ENCODE measurements at regions not wholly inside any gene's neighbourhood (a gene's known extent, or its start where the extent isn't known, plus 50 kb on each side); places are given as distances from the start of the nearest gene placed in this dataset.

DNA sequence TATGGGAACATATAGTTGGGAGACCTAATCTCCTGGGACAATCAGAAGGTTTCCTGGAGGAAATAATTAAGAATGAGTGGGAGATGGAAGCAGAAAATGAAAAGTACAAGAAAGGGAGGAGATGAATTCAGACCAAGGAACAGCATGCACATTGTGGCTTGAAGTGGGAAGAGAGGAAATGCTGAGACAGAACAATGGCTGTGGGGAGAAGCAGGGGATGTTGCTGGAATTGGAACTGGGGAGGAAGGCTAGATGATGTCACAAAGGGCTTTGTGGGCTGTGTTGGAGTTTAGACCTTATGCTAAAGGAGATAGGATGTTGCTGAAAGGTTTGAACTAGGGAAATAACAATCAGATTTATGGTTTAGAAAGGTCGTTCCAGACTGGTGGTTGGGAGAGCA, 119.5 kb upstream of the DIPK2B start:
- H3K27ac Mint-ChIP-seq: no peak overlapping the region
- H3K36me3 Mint-ChIP-seq (ENCODE audit: low read depth): no peaks in the 10 kb centered on the region
- no peaks in the 10 kb centered on the region for H3K9me3 ChIP-seq (ENCODE audit: control insufficient read depth, low read length, poor library complexity, severe bottlenecking)
- no peak for DNase-seq
- ATAC-seq: no peak
- H3K4me3 Mint-ChIP-seq: no peak overlapping the region
- no peaks in the 10 kb centered on the region for H3K4me1 Mint-ChIP-seq
- H3K27me3 Mint-ChIP-seq: peaks cover 22% of the 10 kb centered on the region

DNA sequence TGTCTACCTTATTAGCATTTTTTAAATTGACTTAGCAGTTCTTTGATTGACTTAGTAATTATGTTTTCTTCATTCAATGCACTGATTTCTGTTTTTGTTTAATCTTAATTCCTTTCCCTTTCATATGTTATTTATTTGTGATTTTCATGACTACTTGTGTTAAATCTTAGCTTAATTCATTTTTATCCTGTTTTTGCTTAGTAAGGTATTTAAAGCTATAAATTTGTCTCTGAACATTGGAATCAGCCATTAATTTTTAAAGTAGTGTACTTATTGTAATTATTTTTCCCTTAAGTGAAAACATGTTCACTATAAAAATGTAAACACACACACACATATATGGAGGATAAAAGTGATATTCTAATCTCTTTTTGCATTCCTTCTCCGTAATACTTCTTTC, 109.1 kb upstream of the DIPK2B start:
- ATAC-seq: no peak
- DNase-seq: no peak
- Mint-ChIP-seq H3K4me3 (no peak overlapping the region), H3K4me1 (no peaks in the 10 kb centered on the region), H3K27ac (no peak overlapping the region), H3K36me3 (ENCODE audit: low read depth) (no peaks in the 10 kb centered on the region), H3K27me3 (no peaks in the 10 kb centered on the region)
- H3K9me3 ChIP-seq (ENCODE audit: control insufficient read depth, low read length, poor library complexity, severe bottlenecking): no peaks in the 10 kb centered on the region

DNA sequence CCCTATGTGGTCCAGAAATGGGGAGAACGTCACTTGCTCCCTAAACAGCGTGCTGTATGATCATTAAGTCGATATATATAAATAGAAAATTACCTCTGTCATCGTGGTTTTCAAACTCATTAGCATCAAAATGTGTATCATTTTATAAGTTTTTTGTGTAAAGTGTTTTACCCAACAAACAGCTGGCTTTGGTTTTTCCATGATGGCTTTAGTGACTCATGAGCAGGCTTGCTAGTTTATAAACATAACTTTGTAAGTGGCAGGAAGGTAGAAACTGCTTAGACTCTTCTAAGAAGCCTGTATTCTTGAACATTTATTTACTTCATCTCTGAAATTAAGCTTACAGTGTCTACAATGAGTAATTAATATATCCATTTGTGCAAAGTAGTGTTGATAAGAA, 108.4 kb upstream of the DIPK2B start:
- no peaks in the 10 kb centered on the region for H3K9me3 ChIP-seq (ENCODE audit: control insufficient read depth, low read length, poor library complexity, severe bottlenecking)
- H3K36me3 Mint-ChIP-seq (ENCODE audit: low read depth): no peaks in the 10 kb centered on the region
- no peak for ATAC-seq
- no peak overlapping the region for H3K27ac Mint-ChIP-seq
- H3K4me3 Mint-ChIP-seq: no peak overlapping the region
- no peaks in the 10 kb centered on the region for H3K27me3 Mint-ChIP-seq
- H3K4me1 Mint-ChIP-seq: no peaks in the 10 kb centered on the region
- DNase-seq: no peak

DNA sequence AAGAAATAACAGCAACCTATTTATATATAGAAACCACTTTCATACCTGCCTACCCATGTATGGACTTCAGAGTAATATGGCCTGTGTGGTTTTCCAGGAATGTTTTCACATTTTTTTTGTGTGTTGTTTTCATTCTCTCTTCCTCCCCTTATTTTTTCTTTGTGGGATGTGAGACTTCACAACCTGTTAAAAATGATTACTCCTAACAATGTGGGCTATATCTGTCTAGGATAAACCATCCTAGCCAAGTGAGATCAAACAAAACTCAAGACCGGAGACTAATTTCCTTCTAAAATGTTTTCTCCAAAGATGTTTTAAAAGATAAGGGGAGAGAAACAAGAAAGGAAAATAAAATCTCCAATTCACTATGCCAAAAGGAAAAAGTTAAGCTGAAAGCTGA, 106.1 kb upstream of the DIPK2B start:
- H3K9me3 ChIP-seq (ENCODE audit: control insufficient read depth, low read length, poor library complexity, severe bottlenecking): no peaks in the 10 kb centered on the region
- Mint-ChIP-seq H3K4me3 (no peak overlapping the region), H3K27ac (no peak overlapping the region), H3K4me1 (no peaks in the 10 kb centered on the region), H3K27me3 (no peaks in the 10 kb centered on the region), H3K36me3 (ENCODE audit: low read depth) (no peaks in the 10 kb centered on the region)
- no peak for ATAC-seq
- DNase-seq: no peak

DNA sequence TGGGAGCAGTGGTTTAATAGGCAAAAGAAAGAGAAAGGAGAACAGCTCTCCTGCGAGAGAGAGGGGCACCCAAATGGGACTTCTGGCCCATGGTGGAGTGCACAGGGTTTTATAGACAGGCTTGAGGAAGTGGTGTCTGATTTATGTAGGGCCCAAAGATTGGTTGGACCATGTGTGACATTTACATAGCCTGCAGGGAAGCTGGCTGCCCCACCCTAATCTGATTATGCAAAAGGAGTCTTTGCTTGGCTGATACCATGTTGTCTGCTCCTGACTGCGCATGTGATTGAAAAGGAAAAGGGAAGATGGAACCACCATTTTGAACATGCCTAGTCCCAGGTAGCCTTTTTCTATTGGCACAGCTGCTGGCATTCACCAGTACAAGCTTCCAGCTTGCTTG, 100.0 kb upstream of the DIPK2B start:
- no peak for ATAC-seq
- no peaks in the 10 kb centered on the region for H3K4me1 Mint-ChIP-seq
- H3K4me3 Mint-ChIP-seq: no peak overlapping the region

DNA sequence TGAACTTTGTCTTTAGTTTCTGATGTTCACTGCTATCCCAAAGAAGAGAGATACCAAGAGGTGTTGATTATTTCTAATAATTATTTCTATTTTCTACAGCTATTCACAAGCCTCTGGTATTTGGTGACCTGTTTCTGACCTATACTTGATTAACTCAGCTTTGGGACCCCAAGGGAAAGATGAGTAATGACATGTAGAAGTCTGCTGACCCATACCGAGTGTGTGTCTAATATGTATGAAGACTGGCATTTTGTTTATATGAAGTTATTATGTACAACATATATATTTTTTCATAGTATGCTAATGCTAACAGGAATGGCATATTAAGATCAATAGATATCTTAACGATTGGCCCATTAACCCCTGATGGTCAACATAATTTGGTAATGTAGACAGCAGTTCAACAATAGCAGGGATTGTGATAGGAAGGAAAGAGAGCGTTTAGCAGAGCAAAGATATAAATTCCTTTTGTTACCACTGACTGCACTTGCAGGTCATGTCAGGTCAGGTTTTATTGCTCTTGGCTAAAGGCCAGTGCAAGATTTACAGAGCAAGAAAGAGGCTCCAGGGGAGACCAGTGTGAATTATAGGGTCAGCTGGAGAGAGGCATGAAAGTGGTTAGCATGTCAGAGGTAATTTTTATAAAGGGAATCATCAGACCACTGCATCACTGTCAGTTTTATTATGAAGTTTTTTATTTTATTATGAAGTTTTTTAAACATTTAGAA, 94.7 kb upstream of the DIPK2B start:
- no peaks in the 10 kb centered on the region for H3K36me3 Mint-ChIP-seq (ENCODE audit: low read depth)
- no peak for DNase-seq
- no peaks in the 10 kb centered on the region for H3K9me3 ChIP-seq (ENCODE audit: control insufficient read depth, low read length, poor library complexity, severe bottlenecking)
- ATAC-seq: no peak
- no peak overlapping the region for H3K27ac Mint-ChIP-seq
- H3K4me1 Mint-ChIP-seq: peaks cover 3% of the 10 kb centered on the region
- H3K4me3 Mint-ChIP-seq: no peak overlapping the region
- no peaks in the 10 kb centered on the region for H3K27me3 Mint-ChIP-seq

More for the DNA sequence above, 100.0 kb upstream of the DIPK2B start:
- Mint-ChIP-seq H3K27ac (no peak overlapping the region), H3K36me3 (ENCODE audit: low read depth) (no peaks in the 10 kb centered on the region), H3K27me3 (no peaks in the 10 kb centered on the region)
- DNase-seq: no peak
- no peaks in the 10 kb centered on the region for H3K9me3 ChIP-seq (ENCODE audit: control insufficient read depth, low read length, poor library complexity, severe bottlenecking)

DNA sequence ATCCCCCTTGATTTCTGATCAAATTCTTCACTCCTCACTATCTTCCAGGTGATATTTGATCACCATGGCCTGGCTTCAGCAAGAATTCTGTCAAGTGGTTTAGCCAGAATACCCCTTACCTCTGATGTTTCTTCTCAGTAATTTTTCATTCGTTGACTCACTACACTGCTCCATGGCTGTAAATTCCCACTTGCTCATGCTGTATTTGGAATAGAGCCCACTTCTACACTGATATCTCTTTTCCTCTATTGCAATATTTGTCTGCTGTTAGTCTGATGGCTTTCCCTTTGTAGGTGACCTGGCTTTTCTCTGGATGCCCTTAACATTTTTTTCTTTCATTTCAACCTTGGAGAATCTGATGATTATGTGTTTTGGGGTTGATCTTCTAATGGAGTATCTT, 73.9 kb upstream of the DIPK2B start:
- H3K9me3 ChIP-seq (ENCODE audit: control insufficient read depth, low read length, poor library complexity, severe bottlenecking): no peaks in the 10 kb centered on the region
- no peak for ATAC-seq
- Mint-ChIP-seq H3K4me1 (no peaks in the 10 kb centered on the region), H3K27ac (no peak overlapping the region), H3K36me3 (ENCODE audit: low read depth) (no peaks in the 10 kb centered on the region), H3K27me3 (peaks cover 12% of the 10 kb centered on the region), H3K4me3 (peak overlapping the region; percentile 31)
- no peak for DNase-seq

DNA sequence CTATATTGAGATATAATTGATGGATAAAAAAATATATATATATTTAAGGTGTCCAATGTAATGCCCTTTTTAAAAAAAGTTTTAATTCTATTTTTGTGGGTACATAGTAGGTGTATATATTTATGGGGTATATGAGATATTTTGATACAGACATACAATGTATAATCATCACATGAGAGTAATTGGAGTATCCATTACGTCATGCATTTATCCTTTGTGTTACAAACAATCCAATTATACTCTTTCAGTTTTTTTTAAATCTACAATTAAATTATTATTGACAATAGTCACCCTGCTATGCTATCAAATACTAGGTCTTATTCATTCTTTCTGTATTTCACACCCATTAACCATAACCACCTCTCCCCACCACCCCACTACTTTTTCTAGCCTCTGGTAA, 66.3 kb upstream of the DIPK2B start:
- Mint-ChIP-seq H3K4me1 (no peaks in the 10 kb centered on the region), H3K4me3 (no peak overlapping the region), H3K36me3 (ENCODE audit: low read depth) (no peaks in the 10 kb centered on the region), H3K27ac (no peak overlapping the region), H3K27me3 (peaks cover 6% of the 10 kb centered on the region)
- no peak for DNase-seq
- no peaks in the 10 kb centered on the region for H3K9me3 ChIP-seq (ENCODE audit: control insufficient read depth, low read length, poor library complexity, severe bottlenecking)
- no peak for ATAC-seq

DNA sequence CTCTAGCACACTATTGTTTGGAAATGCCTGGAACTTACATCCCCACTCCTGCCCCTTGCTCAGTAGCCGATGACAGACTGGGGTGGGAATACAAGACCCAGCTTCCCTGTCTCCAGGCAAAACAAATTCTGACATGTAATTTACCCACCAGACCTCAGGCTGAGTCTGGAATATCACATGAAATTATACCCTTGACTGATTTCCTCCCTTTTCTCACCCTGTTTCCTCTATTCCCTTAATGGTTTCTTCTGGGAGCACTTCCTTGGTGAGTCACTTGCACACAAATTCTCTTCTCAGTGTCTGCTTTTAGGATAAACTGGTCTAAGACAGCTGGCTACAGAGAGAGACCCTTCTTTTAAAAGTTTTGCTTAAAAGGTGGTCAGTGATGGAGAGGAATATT, 65.8 kb upstream of the DIPK2B start:
- H3K27me3 Mint-ChIP-seq: peaks cover 6% of the 10 kb centered on the region

DNA sequence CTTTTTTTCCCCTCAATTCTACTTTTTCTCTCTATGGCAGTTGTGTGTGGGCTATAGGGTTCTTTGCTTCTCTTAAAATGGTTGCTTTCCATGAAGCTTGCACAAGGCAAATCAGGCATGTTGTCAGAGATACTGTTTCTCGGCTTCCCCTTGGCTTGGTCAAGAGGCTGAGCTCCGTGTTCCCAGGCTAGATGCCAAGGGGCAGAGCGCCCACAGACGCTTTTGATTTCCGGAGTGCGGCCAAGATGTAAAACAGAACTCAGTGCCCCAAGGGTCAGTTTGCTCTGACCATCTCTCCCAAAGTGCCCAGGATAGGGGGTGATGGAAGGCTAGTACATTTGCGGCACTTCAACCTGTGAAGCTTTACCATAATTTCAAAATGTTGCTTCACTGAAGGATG, 64.2 kb upstream of the DIPK2B start:
- Mint-ChIP-seq H3K4me3 (no peak overlapping the region), H3K27ac (no peak overlapping the region), H3K36me3 (ENCODE audit: low read depth) (no peaks in the 10 kb centered on the region), H3K4me1 (no peaks in the 10 kb centered on the region), H3K27me3 (no peaks in the 10 kb centered on the region)
- ATAC-seq (no peak), DNase-seq (no peak)
- H3K9me3 ChIP-seq (ENCODE audit: control insufficient read depth, low read length, poor library complexity, severe bottlenecking): no peaks in the 10 kb centered on the region

More for the DNA sequence above, 65.8 kb upstream of the DIPK2B start:
- H3K9me3 ChIP-seq (ENCODE audit: control insufficient read depth, low read length, poor library complexity, severe bottlenecking): no peaks in the 10 kb centered on the region
- no peaks in the 10 kb centered on the region for H3K36me3 Mint-ChIP-seq (ENCODE audit: low read depth)
- no peak overlapping the region for H3K27ac Mint-ChIP-seq
- H3K4me3 Mint-ChIP-seq: no peak overlapping the region
- no peak for DNase-seq
- H3K4me1 Mint-ChIP-seq: no peaks in the 10 kb centered on the region
- no peak for ATAC-seq

DNA sequence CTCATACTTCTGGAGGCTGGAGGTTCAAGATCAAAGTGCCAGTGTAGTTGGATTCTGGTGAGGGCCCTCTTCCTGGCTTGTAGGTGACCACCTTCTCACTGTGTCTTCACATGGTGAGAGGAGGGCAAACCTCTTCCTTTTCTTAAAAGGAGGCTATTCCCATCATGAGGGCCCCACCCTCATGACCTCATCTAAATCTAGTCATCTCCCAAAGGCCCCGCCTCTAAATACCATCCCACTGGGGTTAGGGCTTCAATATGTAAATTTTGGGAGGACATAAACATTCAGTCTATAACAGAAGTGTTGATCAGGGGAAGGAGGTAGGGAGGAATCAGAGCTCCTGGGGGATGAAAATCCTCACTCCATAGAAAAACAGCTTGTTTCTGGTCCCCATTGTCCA, 60.8 kb upstream of the DIPK2B start:
- no peak overlapping the region for H3K4me3 Mint-ChIP-seq
- DNase-seq: no peak
- no peak overlapping the region for H3K27ac Mint-ChIP-seq
- no peaks in the 10 kb centered on the region for H3K4me1 Mint-ChIP-seq
- H3K36me3 Mint-ChIP-seq (ENCODE audit: low read depth): no peaks in the 10 kb centered on the region
- H3K27me3 Mint-ChIP-seq: no peaks in the 10 kb centered on the region
- no peaks in the 10 kb centered on the region for H3K9me3 ChIP-seq (ENCODE audit: control insufficient read depth, low read length, poor library complexity, severe bottlenecking)
- no peak for ATAC-seq

DNA sequence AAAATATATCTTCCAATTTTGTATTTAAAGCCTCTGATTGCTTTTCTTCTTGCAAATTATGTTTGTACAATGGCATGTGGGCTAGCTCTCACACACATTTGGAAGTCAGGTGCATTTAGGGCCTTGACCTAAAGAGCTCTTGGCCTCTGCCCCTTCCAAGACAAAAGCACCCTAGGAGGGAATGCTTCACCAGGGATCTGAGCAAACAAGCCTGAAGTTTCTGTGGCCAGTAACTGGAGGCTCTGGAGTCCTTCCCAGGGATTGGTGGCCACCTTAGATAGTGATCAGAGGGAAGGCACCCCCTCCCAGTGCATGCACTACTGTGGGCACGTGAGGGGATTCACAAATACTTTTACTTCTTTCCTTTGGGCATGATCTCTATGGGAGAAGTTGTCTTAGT, 60.3 kb upstream of the DIPK2B start:
- DNase-seq: no peak
- Mint-ChIP-seq H3K27ac (no peak overlapping the region), H3K4me1 (no peaks in the 10 kb centered on the region), H3K4me3 (no peak overlapping the region), H3K27me3 (no peaks in the 10 kb centered on the region), H3K36me3 (ENCODE audit: low read depth) (no peaks in the 10 kb centered on the region)
- H3K9me3 ChIP-seq (ENCODE audit: control insufficient read depth, low read length, poor library complexity, severe bottlenecking): no peaks in the 10 kb centered on the region
- ATAC-seq: no peak

DNA sequence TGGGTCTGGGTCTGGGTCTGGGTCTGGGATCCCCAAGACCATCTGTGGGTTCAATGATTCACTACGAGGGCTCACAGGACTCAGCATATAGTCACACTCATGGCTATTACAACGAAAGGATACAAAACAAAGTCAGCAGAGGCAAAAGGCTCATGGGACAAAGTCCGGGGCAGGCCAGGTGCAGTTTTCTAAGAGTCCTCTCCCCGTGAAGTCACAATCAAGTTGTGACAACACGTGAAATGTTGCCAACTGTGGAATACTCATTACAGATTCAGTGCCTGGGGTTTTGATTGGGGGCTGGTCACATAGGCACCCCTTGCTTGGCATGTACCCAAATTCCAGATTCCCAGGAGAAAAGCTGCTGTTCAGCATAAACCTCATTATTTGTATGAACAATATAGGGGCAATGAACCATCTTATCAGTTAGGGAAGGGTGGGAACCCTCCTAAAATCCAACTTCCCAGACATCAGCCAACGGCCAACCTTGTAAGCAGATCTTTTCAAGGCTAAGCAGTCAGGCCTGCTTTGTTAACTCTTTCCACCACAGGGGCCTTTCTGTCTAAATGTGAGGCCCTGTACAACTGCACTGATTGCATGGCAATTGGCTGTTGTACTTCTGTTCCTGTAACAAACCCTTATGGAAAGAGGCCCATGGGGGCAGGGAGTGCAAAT, 58.2 kb upstream of the DIPK2B start:
- no peak overlapping the region for H3K4me3 Mint-ChIP-seq
- no peaks in the 10 kb centered on the region for H3K36me3 Mint-ChIP-seq (ENCODE audit: low read depth)
- H3K27ac Mint-ChIP-seq: no peak overlapping the region
- H3K27me3 Mint-ChIP-seq: no peaks in the 10 kb centered on the region
- DNase-seq (no peak), ATAC-seq (no peak)
- H3K4me1 Mint-ChIP-seq: no peaks in the 10 kb centered on the region
- H3K9me3 ChIP-seq (ENCODE audit: control insufficient read depth, low read length, poor library complexity, severe bottlenecking): no peaks in the 10 kb centered on the region

Data from T-helper 17 cell (primary cell).